Panc1 (cell line): ENCODE measurements at regions not wholly inside any gene's neighbourhood (a gene's known extent, or its start where the extent isn't known, plus 50 kb on each side); places are given as distances from the start of the nearest gene placed in this dataset.

Experiments
- CTCF ChIP-seq: fragments of 450-650 bp; IDR thresholded peaks from 2 replicates; pipeline ENCODE4 v1.5.1; 2017; ENCODE audit warnings: mild to moderate bottlenecking
- POLR2AphosphoS5 ChIP-seq: IDR thresholded peaks from 2 replicates; pipeline ENCODE4 v1.6.1; 2012; ENCODE audit warnings: mild to moderate bottlenecking, low read depth, low read length, moderate library complexity
- REST ChIP-seq, 2 experiments: IDR thresholded peaks; 2 replicates each; pipeline ENCODE4 v1.6.1; 2011 to 2012; ENCODE audit warnings: low read depth in 2 of 2, control low read depth in 1 of 2, low read length in 1 of 2, mild to moderate bottlenecking in 1 of 2, moderate library complexity in 1 of 2; ENCODE audit not compliant: insufficient read depth in 1 of 2
- SIN3A ChIP-seq: IDR thresholded peaks from 2 replicates; pipeline ENCODE4 v1.6.1; 2012; ENCODE audit warnings: low read depth, mild to moderate bottlenecking, low read length, moderate library complexity, borderline replicate concordance; ENCODE audit not compliant: insufficient read depth

GRCh38 chr3:55196495-55196894 is 268.6 kb upstream of the LRTM1 start:
- TF ChIP-seq CTCF (no peak), POLR2AphosphoS5 (no peak), SIN3A (no peak), REST (IDR thresholded peaks at IDR 0.05; ENCODE audit: insufficient read depth in 1 of 2, low read depth in 2 of 2, low read length in 1 of 2) (no peak)
